ENCODE measurements at regions not wholly inside any gene's neighbourhood (a gene's known extent, or its start where the extent isn't known, plus 50 kb on each side); places are given as distances from the start of the nearest gene placed in this dataset.

- Histone ChIP-seq H3K4me3 (no peak overlapping the region), H3K36me3 (no peaks in the 10 kb centered on the region), H3K27me3 (no peaks in the 10 kb centered on the region), H3K9me3 (peaks cover under 1 to 4% of the 10 kb centered on the region in 2 donors), H3K4me1 (no peaks in the 10 kb centered on the region), H3K27ac (no peak overlapping the region)
- DNase-seq: no peak
- 59% methylated on average over 2 of the region's 3 CpGs; no CpG with 5 or more reads in 1 of the 2 donors for WGBS, 2 donors (ENCODE audit: low coverage in 1 of 2)
- in situ Hi-C loops (cut with MboI; ENCODE audit: low pct_ligation_motif_present in 1 of 4, low pct_unique_long_range_greater_than_20kb in 1 of 4, low sequenced_read_pairs in 3 of 4): no loop called here
- TF ChIP-seq POLR2A (IDR thresholded peaks at IDR 0.05): no peak
- no peak for TF ChIP-seq EP300 (IDR thresholded peaks at IDR 0.05; ENCODE audit: low read depth)
- no peak for TF ChIP-seq POLR2AphosphoS5 (IDR thresholded peaks at IDR 0.05)
- TF ChIP-seq, protein P1, sequence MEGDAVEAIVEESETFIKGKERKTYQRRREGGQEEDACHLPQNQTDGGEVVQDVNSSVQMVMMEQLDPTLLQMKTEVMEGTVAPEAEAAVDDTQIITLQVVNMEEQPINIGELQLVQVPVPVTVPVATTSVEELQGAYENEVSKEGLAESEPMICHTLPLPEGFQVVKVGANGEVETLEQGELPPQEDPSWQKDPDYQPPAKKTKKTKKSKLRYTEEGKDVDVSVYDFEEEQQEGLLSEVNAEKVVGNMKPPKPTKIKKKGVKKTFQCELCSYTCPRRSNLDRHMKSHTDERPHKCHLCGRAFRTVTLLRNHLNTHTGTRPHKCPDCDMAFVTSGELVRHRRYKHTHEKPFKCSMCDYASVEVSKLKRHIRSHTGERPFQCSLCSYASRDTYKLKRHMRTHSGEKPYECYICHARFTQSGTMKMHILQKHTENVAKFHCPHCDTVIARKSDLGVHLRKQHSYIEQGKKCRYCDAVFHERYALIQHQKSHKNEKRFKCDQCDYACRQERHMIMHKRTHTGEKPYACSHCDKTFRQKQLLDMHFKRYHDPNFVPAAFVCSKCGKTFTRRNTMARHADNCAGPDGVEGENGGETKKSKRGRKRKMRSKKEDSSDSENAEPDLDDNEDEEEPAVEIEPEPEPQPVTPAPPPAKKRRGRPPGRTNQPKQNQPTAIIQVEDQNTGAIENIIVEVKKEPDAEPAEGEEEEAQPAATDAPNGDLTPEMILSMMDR (IDR thresholded peaks at IDR 0.05): no peak
- intact Hi-C loops (cut with DNase I; ENCODE audit: low total_unique reads): no loop called here
These were observed 216.4 kb upstream of the MYT1L start for GRCh38 chr2:2547451-2547850.

DNA sequence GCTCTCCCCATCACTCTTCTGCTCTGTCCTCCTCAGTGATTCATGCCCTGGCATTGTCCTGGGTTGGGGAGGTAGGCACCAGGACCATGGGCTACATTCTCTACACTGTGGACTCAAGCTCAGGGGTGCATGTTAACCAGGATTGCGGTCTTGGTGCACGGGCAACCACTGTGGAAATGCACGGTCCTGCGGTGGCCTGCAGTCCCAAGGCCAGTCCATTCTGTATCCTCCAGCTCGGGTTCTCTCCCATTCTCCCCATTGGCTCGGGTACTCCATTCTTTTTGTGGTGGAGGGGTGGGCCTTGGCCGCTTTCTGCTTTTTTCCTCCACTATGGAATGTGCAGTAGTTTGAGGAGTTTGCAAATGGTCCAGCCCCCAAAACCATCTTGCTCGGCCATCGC lies 215.0 kb upstream of the MYT1L start:
- no peak for DNase-seq
- H3K4me3 ChIP-seq: no peak overlapping the region
- in situ Hi-C loops (cut with MboI; ENCODE audit: low pct_ligation_motif_present in 1 of 4, low pct_unique_long_range_greater_than_20kb in 1 of 4, low sequenced_read_pairs in 3 of 4): no loop called here
- no peak overlapping the region for H3K27ac ChIP-seq
- no peaks in the 10 kb centered on the region for H3K36me3 ChIP-seq
- intact Hi-C loops (cut with DNase I; ENCODE audit: low total_unique reads): no loop called here
- H3K27me3 ChIP-seq: no peaks in the 10 kb centered on the region
- WGBS, 2 donors (ENCODE audit: low coverage in 1 of 2): 82 to 88% methylated on average over 2 to 9 of the region's 9 CpGs
- TF ChIP-seq EP300 (IDR thresholded peaks at IDR 0.05; ENCODE audit: low read depth) (no peak), POLR2AphosphoS5 (IDR thresholded peaks at IDR 0.05) (no peak), POLR2A (IDR thresholded peaks at IDR 0.05) (no peak)
- TF ChIP-seq, protein P1 (IDR thresholded peaks at IDR 0.05): no peak
- H3K4me1 ChIP-seq: no peaks in the 10 kb centered on the region
- H3K9me3 ChIP-seq: no peaks in the 10 kb centered on the region

GRCh38 chr2:2542966-2543611 lies 212.0 kb upstream of the MYT1L start:
- no peaks in the 10 kb centered on the region for H3K36me3 ChIP-seq
- H3K27ac ChIP-seq: no peak overlapping the region
- 53 to 69% methylated on average over 8 to 25 of the region's 25 CpGs for WGBS, 2 donors (ENCODE audit: low coverage in 1 of 2)
- no peak for DNase-seq
- TF ChIP-seq, protein P1 (IDR thresholded peaks at IDR 0.05): no peak
- TF ChIP-seq POLR2AphosphoS5 (IDR thresholded peaks at IDR 0.05) (no peak), POLR2A (IDR thresholded peaks at IDR 0.05) (no peak), EP300 (IDR thresholded peaks at IDR 0.05; ENCODE audit: low read depth) (no peak)
- no peaks in the 10 kb centered on the region for H3K4me1 ChIP-seq
- intact Hi-C loops (cut with DNase I; ENCODE audit: low total_unique reads) (no loop called here), in situ Hi-C loops (cut with MboI; ENCODE audit: low pct_ligation_motif_present in 1 of 4, low pct_unique_long_range_greater_than_20kb in 1 of 4, low sequenced_read_pairs in 3 of 4) (no loop called here)
- no peak overlapping the region for H3K4me3 ChIP-seq
- H3K9me3 ChIP-seq: no peaks in the 10 kb centered on the region
- H3K27me3 ChIP-seq: no peaks in the 10 kb centered on the region

GRCh38 chr2:2542316-2542715 lies 211.2 kb upstream of the MYT1L start:
- no peaks in the 10 kb centered on the region for H3K27me3 ChIP-seq
- intact Hi-C loops (cut with DNase I; ENCODE audit: low total_unique reads): no loop called here
- 82% methylated on average over 4 of the region's 4 CpGs; no CpG with 5 or more reads in 1 of the 2 donors for WGBS, 2 donors (ENCODE audit: low coverage in 1 of 2)
- no peaks in the 10 kb centered on the region for H3K36me3 ChIP-seq
- no peaks in the 10 kb centered on the region for H3K4me1 ChIP-seq
- no peak overlapping the region for H3K27ac ChIP-seq
- in situ Hi-C loops (cut with MboI; ENCODE audit: low pct_ligation_motif_present in 1 of 4, low pct_unique_long_range_greater_than_20kb in 1 of 4, low sequenced_read_pairs in 3 of 4): no loop called here
- DNase-seq: no peak
- H3K9me3 ChIP-seq: no peaks in the 10 kb centered on the region
- no peak for TF ChIP-seq POLR2AphosphoS5 (IDR thresholded peaks at IDR 0.05)
- TF ChIP-seq, protein P1 (IDR thresholded peaks at IDR 0.05): no peak
- no peak overlapping the region for H3K4me3 ChIP-seq
